ENCODE measurements at regions not wholly inside any gene's neighbourhood (a gene's known extent, or its start where the extent isn't known, plus 50 kb on each side); places are given as distances from the start of the nearest gene placed in this dataset.
"Not testable (repeated sequence)": the region's sequence is repeated elsewhere in the genome, so short reads cannot be mapped to it uniquely, and the experiment has no call there.

DNA sequence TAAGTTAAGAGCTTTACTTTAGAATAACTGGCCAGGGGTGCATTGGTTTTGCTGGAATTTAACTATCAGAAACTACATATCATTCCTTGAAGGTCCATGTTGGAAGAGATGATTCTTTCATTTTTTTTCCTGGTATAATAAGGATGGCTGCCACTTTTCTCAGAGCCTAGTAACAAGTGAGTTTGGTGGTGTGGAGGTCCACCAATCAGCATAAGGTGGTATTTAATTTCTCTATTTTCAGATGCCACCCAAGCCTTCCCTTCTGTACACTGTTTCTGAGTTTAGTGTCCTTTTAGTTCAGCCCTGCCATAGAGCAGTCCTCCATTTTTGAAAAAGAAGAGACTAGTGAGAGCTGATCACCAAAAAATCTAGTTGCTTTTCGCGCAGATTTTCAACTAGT, 386.3 kb downstream of the USP25 start:
- no peak for DNase-seq (ENCODE audit: low read depth in 2 of 2)

DNA sequence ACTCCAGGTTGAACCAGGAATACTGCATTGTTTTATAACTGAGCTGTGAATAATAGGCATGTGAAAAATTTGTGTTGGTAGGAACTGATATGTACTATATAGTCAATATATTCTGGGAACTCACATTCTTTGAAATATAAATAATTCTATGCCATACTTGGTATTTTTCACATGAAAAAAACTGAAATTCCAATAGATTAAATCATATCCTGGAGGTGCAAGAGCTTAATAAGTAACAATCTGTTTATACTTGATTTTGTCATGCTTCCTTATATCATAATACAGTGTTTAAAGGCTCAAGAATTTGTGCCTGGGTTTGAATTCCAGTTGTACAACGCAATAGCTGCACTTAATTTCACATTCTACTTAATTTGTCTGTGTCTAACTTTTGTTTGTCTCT, 387.0 kb downstream of the USP25 start:
- DNase-seq (ENCODE audit: low read depth in 2 of 2): no peak

DNA sequence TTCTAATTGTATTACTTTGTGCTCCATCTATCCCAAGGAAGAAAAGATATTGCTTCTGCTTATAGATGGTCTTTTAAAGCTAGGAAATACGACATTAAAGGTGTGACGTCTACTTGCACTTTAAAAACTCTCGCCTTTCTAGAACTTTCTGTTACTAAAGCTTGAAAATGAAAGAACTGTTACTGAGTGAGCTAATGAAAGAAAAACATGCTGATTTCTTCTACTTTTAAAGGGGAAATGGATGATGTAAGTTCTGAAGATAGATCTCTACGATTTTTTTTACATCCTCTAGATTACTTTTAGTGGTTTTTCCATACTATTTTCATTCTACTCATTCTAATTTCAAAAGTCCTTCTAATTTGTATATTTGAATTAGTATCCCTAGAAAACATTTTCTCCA, 387.5 kb downstream of the USP25 start:
- DNase-seq (ENCODE audit: low read depth in 2 of 2): no peak

DNA sequence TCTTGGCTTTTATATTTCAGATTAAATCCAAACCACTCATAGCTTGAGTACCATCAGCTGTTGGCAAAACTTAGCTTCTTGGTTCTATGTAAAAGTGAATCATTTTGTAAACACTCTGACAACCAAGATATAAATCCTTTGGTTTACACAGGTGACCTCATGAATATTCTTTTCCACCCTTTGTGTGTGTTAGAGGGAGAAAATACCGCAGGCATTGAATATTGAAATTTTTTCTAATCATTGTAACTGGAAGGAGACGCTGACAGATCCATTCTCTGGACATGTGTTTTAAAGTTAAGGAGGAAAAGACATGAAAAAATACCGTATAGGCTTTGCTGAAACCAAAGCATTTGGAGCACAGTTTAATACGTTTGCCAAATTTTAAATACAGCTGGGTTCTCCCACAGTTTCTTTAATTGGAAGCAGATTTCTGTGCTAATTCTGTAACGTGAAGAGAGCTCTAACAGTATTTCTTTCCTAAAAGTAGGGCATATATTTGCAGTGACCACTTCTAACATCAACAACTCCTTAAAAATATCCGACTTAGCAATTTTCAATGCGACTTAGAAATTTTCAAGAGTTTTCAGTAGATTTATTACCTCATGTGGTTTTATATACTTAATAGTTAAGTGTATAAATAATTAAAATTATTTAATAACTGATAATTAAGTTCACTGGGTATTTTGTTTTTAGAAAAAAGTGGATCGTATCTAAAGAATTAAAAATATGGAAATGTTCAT, 388.2 kb downstream of the USP25 start:
- no peak for DNase-seq (ENCODE audit: low read depth in 2 of 2)

DNA sequence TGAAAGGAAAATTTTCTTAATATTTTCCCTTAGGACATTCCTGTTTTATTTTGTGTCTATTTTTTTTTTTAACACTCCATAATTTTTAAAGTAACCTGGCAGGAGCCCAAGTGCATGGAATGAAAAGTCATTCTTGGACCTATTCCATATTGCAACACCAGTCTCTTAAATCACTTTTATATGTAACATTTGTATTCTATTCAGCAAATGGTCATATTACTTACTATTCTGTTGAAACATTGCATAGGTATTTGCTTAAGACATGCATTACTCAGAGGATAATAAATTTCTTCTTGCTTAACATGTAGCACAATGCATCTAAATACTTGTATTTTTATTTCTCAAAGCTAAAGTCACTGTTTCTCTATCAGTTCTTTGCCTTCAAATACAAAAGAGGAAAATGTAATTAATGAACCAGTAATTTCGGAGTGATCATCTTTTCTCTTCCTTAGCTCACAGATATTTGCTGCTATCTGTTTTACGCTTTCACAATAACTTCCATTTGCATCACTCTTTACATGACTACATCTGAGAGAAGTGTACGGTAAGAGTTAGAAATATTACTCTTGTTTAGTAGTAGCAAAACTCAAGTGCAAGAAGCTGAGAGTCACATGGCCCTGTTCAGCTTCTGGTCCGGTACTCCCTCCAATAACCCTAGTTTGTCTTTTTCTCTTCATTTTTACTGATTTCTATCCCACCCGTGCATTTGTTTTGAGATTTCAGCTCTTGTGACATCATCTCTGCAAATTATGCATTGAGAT, 394.8 kb downstream of the USP25 start:
- no peak for DNase-seq (ENCODE audit: low read depth in 2 of 2)

DNA sequence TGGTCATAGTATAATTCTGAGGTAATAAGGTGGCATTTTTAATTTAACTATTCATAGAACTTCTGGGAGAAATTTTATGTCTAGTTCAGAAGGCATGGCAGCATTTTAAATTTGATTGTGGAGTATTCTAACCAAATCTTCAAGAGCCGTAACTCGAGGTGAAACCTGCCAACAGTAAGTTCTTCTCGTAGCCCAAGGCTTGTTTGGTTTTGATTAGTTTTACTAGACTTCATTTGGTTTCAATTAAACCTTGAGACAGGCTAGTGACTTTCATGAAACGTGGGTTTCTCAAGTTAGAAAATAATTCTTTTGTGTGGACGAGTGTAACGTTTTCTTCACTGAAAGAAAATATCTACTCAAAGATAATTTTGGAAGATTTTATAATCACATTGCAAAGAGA, 395.5 kb downstream of the USP25 start:
- DNase-seq (ENCODE audit: low read depth in 2 of 2): no peak

DNA sequence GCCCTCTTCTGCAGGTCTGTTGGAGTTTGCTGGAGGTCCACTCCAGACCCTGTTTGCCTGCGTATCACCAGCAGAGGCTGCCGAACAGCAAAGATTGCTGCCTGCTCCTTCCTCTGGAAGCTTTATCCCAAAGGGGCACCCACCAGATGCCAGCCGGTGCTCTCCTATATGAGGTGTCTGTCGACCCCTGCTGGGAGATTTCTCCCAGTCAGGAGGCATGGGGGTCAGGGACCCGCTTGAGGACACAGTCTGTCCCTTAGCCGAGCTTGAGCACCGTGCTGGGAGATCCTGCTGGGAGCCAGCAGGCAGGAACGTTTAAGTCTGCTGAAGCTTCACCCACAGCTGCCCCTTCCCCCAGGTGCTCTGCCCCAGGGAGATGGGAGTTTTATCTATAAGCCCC, 402.7 kb downstream of the USP25 start:
- not testable (repeated sequence) for DNase-seq (ENCODE audit: low read depth in 2 of 2)

DNA sequence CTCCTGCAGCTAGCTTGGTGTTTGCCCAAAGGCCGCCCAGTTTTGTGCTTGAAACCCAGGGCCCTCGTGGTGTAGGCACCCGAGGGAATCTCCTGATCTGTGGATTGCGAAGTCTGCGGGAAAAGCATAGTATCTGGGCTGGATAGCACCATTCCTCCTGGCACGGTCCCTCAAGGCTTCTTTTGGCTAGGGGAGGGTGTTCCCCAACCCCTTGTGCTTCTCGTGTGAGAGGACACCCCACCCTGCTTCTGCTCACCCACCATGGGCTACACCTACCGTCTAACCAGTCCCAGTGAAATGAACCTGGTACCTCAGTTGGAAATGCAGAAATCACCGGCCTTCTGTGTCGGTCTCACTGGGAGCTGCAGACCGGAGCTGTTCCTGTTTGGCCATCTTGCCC, 403.5 kb downstream of the USP25 start:
- no peak for DNase-seq (ENCODE audit: low read depth in 2 of 2)

DNA sequence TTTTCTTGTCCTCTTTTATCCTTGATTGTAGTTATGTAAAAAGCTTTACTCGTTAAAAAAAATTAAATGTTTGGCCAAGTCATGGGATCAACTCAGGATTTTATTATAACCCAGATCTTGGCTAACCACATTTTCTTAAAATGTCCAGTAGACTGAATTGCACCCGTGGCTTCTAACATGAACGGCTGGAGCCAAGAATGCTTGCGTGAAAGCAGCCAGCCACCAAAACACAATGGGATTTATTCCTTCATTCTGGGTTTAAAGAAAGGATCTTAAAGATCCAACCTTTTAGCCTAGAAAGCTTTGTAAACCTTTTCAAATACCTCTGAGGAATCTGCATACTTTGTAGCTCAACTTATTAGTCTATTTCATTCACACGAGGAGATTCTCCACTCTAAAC, 404.4 kb downstream of the USP25 start:
- no peak for DNase-seq (ENCODE audit: low read depth in 2 of 2)

DNA sequence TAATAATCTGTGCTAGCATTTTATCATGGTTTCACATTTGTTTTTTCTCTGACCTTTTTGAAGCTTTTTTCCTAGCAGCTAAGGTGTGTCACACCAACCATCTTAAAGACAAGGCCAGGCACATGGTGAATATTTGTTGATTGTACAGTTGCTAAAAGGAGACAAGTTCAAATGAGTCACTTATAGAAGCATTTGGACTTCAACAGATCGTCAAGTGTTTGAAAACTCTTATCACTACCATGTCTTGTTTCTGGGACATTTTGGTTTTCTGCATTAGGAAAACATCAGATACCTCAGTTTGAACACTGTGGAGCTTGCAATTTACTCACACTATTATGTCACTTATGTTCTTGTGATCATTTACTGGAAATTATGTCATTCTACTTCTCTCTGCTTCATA, 407.3 kb downstream of the USP25 start:
- DNase-seq (ENCODE audit: low read depth in 2 of 2): no peak

DNA sequence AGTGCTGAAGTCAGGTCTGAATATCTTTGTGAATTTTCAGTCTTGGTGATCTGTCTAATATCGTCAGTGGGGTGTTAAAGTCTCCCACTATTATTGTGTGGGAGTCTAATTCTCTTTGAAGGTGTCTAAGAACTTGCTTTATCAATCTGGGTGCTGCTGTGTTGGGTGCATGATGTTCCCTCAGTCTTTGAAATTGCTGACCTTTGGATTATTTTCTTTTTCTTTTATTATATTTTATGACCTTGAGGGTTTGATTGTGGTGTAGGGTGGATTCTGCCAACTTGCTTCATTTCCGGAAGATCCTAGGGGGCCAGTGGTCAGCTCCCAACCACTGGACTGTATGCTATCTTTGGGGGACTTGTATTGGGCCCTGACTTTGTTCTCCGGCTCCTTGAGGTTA, 415.3 kb downstream of the USP25 start:
- DNase-seq (ENCODE audit: low read depth in 2 of 2): no peak

DNA sequence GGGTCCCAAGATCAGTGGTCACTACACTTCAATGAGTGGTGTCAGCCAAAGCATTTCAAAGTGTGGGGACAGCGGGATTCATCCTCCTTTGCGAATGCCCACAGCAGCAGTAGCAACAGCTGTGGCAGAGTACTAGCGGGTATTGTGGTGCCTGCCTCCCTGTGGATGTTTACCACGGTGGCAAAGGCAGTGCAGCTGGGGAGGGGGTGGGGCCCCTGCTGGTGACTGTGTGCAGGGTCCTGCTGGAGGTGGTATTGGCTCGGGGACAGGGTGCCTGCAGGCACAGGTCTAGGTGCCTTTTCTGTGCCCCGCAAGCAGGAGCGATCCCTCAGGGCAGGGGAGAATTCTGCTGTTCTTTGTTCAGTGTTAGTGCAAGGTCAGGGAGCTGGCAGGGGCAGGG, 415.7 kb downstream of the USP25 start:
- DNase-seq (ENCODE audit: low read depth in 2 of 2): no peak

DNA sequence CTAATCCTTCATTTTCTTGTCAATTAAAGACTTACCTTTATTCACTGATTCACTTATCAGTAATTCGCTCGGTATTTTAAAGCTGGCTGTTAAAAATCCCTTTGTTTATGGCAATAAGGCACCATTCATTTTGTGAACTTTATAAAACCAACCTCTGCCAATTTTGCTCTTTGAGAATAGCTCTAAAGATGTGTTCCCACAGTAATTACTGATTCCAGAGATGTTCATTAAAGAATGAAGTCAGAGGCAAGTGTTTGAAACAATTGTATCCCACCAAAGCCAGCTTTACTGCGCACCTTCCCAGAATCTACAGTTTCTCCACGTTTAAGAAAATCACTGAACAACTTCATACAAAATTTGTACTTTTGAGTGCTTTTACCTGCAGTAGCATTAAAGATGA, 424.5 kb downstream of the USP25 start:
- DNase-seq (ENCODE audit: low read depth in 2 of 2): no peak

DNA sequence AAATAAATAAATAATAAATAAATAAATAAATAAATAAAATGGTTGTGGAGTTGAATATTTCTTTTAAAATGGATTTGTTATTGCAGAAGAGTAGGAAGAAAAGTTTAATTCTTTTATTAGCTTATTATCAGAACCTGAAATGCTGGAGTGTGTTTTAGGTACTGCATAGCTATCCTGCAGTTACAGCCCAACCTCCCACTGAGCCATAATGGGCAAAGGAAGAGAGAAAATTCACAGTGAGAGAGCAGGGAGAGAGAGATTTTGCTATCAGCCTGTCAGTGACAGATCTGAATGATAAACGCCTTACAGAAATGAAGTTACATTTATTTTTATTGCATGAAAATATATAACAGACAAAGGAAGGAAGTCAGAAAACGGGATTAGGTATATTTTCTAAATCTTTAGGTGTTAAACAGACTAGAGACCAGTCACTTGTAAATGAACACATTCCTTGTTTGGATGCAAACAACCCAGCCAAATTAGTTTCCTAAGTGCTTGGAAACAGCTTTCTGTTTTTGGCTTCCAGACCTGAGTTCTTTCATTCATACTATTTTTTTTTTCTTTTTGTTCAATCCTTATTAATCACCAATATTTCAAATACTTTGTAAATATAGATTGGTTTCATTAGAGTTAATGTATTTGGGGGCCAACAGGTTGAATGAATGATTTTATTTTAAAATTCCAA, 425.3 kb downstream of the USP25 start:
- DNase-seq (ENCODE audit: low read depth in 2 of 2): no peak

DNA sequence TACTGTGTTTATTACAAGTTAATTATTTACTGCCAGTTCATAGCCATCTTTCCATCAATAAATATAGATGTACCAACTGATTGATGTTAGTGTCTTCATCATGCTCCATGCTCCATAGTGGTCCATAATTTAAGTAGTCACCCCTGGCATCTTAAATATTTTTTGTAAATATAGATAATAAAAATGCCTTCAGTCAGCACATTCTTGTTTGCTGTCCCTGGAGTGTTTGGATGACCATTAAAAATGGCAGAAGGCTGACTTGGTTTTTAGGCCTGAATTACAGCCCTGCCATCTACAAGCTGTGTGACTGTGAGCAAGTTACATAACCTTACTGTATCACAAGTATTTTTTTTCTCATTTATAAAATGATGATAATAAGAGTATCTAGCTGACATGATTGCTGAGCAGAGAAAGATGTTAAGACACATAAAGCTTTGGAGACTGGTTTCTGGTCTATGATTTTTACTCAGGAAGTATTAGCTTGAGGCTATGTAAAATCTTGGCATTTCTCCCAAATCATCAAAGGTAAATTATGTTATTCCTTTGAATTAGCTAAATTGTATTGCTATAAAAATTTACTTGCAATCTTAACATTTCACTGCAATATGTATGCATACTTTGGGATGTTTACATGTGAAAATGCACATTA, 427.2 kb downstream of the USP25 start:
- DNase-seq (ENCODE audit: low read depth in 2 of 2): no peak

DNA sequence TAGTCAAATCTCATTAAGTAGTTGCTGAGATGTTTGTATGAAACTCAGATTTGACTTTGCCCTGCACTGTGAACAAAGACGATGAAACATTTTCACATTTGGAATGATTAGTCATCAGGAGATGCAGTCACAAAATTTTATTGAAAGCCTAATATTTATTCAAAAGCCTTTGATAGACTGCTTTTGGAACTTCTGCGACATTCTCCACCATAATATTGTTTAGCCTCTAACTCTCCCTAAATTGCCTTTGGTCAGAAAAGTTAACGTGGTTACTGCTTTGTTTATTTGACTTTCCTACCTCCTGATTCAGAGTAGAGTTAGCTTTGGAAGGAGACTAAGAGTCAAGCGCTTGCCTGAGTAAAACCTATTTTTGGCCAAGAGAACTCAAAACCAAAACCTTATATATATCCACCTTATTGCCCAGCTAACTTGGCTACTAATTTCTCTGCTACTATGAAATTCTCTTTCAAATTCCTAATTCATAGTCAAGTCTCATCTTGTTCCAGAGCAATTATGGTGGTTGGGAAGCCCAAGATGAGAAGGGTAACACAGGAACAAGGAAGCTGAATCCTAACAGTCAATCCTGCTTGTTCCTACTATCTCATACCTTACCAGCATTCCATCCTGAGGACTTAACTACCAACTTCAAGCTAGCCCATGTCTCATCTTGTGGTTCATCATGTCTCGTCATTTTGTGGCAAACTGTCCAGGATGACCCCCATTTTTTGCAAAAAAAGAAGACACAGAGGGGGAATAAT, 429.6 kb downstream of the USP25 start:
- no peak for DNase-seq (ENCODE audit: low read depth in 2 of 2)

DNA sequence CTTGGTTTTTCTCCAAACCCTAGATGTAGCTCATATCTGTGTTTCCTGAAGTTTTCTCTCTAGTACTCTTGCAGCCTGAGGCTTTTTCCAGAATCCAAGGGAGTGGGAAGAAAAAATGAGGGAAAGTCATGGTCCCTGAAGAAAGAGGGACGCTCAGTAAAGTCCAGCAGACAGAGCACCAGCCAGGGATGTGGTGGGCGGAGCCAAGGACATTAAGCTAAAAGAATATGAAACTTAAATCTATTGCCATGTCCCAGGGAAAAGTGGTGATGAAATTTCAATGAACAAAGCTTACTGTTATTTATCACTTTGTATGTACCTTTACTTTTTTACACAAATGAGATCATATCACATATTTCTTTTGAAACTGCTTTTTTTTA, 430.2 kb downstream of the USP25 start:
- no peak for DNase-seq (ENCODE audit: low read depth in 2 of 2)

DNA sequence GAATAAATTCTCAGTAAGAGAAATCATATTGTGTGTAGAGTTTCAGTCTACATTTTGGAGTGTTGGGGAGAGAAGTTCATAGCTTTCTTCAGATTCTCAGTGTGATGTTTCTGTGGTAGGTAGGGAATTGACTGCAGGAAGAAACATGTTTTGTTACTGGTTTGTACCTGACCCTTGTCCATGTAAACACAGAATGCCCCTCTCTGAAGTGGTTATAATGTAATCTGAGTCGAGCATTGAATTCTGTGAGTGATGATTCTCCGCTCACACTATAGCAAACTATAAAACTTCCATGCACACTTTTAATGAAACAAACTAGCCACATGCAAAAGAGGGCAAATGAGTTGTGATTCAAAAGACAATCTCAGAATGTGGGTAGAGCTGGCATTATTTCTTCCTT, 433.2 kb downstream of the USP25 start:
- DNase-seq (ENCODE audit: low read depth in 2 of 2): no peak

DNA sequence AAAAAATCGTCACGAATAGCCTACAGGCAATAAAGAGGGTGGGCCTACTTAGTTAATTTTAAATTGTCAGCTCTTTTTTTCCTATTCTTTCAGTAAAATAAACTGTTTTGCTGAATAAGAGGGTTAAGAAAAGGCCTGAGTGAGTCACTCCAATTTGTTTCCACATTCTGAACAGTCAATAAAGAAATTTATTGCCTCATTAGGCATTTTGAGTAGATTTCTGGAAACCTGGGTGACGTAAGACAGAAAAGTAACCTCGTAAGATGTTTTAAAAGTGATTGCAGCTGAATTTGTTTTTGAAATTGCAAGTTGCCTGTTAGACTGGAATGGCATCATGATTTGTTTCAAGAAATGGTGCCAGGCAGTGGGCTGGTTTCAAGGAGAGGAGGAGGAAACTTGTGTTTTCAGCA, 439.3 kb downstream of the USP25 start:
- DNase-seq (ENCODE audit: low read depth in 2 of 2): no peak

DNA sequence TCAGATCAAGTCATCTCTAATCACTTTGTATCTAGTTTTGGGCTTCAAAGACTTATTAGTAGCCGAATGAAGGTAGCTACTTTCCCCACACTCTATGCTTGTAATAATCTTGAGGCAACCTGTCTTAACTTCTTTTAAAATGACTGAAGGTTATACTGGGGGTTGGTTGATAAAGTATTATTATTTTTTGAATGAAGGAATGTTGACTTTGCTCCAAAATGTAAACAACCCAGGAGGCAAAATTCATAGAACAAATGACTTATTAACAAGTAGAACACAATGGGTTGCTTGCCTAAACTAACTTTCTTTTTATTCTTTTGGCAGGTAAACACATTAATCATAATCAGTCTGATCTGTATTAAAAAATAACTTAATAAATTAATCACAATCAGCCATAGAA, 440.0 kb downstream of the USP25 start:
- DNase-seq (ENCODE audit: low read depth in 2 of 2): no peak

DNA sequence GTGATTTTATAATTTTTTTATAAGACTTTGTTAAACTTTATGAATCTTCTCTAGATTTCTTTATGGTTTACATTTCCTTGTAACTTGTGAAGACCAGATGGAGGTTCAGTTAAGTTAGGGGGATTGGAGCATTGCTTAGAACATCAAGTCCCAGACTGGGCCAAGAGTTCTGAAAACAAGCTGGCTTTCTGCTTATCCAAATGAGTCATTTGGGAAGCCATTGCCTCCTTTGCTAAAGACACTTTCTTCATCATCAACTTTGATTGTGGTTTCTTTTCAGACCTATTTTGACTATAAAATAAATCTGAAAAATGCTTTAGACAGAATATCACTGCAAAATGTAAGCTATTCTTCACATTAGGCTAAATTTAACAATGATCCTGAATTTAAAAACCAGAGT, 446.8 kb downstream of the USP25 start:
- no peak for DNase-seq (ENCODE audit: low read depth in 2 of 2)

DNA sequence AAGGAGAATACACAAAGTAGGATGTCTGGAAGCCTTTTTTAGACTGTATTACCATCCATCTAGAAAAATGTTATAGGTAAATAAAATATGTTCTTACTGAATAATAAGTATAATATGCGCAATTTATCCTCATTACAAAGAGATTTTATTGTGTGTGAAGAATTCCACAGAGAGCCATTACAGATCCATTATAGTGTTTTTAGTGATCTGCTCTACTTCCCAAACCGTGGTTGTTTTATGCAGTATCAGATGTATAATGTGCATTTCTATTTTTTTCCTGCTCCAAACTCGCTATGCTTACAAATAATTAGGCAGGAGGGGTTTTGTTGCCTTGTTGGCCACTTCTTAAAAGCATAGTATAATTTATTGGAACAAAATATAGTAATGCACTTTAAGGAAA, 447.8 kb downstream of the USP25 start:
- DNase-seq (ENCODE audit: low read depth in 2 of 2): no peak
